GM18508 (cell line): ENCODE measurements at regions not wholly inside any gene's neighbourhood (a gene's known extent, or its start where the extent isn't known, plus 50 kb on each side); places are given as distances from the start of the nearest gene placed in this dataset.
"Not testable (repeated sequence)": the region's sequence is repeated elsewhere in the genome, so short reads cannot be mapped to it uniquely, and the experiment has no call there.

ENCODE experiments used
- ATAC-seq: cut with Tn5 transposase; IDR thresholded peaks from one replicate; pipeline ENCODE4 v1.9.1; 2021; ENCODE audit warnings: moderate number of reproducible peaks; ENCODE audit not compliant: insufficient read depth, unreplicated experiment

GRCh38 chr2:194383401-194383800 lies 1273.6 kb upstream of the SLC39A10 start:
- ATAC-seq: no peak

- ATAC-seq: no peak
Measured at GRCh38 chr2:194382221-194382620, 1274.8 kb upstream of the SLC39A10 start.

- ATAC-seq: peak; percentile 54
Measured at GRCh38 chr2:194380011-194380410, 1277.0 kb upstream of the SLC39A10 start.

- not testable (repeated sequence) for ATAC-seq
Measured at GRCh38 chr2:194367390-194367789, 1289.6 kb upstream of the SLC39A10 start.

GRCh38 chr2:194363878-194364277 lies 1293.1 kb upstream of the SLC39A10 start:
- ATAC-seq: no peak

- no peak for ATAC-seq
Measured at GRCh38 chr2:194363295-194363694, 1293.7 kb upstream of the SLC39A10 start.

- ATAC-seq: no peak
Measured at GRCh38 chr2:194352505-194352904, 1304.5 kb upstream of the SLC39A10 start.

GRCh38 chr2:194346193-194346592 lies 1310.8 kb upstream of the SLC39A10 start:
- no peak for ATAC-seq

- no peak for ATAC-seq
Measured at GRCh38 chr2:194345347-194345746, 1311.7 kb upstream of the SLC39A10 start.

GRCh38 chr2:194343167-194343566 lies 1313.9 kb upstream of the SLC39A10 start:
- ATAC-seq: no peak

- no peak for ATAC-seq
Measured at GRCh38 chr2:194332799-194333490, 1324.1 kb upstream of the SLC39A10 start.

GRCh38 chr2:194328456-194328855 lies 1328.6 kb upstream of the SLC39A10 start:
- ATAC-seq: no peak

GRCh38 chr2:194327196-194327888 lies 1329.7 kb upstream of the SLC39A10 start:
- ATAC-seq: no peak

GRCh38 chr2:194323740-194324139 lies 1333.3 kb upstream of the SLC39A10 start:
- no peak for ATAC-seq

GRCh38 chr2:194320520-194320919 lies 1336.5 kb upstream of the SLC39A10 start:
- no peak for ATAC-seq

- ATAC-seq: no peak
Measured at GRCh38 chr2:194319222-194319992, 1337.6 kb upstream of the SLC39A10 start.

GRCh38 chr2:194314042-194314441 lies 1343.0 kb upstream of the SLC39A10 start:
- no peak for ATAC-seq

- no peak for ATAC-seq
Measured at GRCh38 chr2:194304191-194304590, 1352.8 kb upstream of the SLC39A10 start.

GRCh38 chr2:194301946-194302345 lies 1355.1 kb upstream of the SLC39A10 start:
- ATAC-seq: no peak

GRCh38 chr2:194294156-194294555 lies 1362.9 kb upstream of the SLC39A10 start:
- no peak for ATAC-seq

GRCh38 chr2:194291104-194291503 lies 1365.9 kb upstream of the SLC39A10 start:
- no peak for ATAC-seq
